ENCODE measurements at regions not wholly inside any gene's neighbourhood (a gene's known extent, or its start where the extent isn't known, plus 50 kb on each side); places are given as distances from the start of the nearest gene placed in this dataset.
"Not testable (repeated sequence)": the region's sequence is repeated elsewhere in the genome, so short reads cannot be mapped to it uniquely, and the experiment has no call there.

DNA sequence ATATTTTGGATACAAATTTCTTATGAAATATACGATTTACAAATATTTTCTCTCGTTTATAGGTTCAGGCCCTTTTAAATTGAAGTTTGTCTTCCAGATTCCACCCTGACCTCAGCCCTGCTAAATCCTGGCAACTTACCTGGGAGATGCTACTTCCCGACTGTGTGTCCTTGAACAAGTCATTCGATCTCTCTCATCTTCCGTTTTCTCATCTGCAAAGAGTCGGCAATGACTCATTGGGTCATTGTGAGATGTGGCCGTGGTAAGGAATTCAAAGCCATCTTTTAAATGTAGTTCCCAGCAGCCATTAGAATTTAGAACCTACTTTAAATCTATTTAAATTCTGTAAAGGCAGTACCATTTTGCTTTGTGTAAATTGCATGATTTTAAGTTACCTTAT, 72.5 kb downstream of the LHX2 start:
- no peak for DNase-seq (ENCODE audit: low spot score)

DNA sequence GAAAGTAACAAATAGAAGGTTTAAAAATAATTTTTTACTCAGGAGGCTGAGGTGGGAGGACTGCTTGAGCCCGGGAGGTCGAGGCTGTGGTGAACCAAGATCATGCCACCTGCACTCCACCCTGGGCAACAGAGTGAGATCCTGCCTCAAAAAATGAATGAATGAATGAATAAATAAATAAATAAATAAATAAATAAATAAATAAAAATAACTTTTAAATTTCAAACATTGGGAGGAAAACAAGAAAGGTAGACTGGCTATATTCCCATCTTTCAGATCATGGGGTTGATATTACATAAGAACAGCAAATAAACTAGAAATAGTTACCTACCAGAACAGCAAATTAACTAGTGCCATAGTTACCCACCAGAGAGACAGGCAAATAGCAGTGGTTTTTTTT, 75.7 kb downstream of the LHX2 start:
- DNase-seq (ENCODE audit: low spot score): no peak

DNA sequence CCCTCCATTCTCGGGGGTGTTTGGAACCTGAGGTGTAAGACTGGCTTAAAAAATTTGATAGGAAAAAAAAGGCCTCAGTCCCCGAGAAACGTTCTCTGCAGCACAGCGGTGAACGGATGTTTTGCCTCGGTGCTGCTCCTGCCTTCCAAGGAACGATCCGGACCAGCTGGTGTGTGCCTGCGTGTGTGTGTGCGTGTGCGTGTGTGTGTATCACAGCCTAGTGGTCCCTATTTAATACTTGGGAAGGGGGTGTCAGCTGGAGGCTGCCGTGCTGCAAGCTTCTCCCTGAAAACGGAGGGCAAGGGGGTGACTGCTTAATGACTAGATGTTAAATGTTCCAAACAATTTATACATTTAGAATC, 76.9 kb downstream of the LHX2 start:
- no peak for DNase-seq (ENCODE audit: low spot score)

DNA sequence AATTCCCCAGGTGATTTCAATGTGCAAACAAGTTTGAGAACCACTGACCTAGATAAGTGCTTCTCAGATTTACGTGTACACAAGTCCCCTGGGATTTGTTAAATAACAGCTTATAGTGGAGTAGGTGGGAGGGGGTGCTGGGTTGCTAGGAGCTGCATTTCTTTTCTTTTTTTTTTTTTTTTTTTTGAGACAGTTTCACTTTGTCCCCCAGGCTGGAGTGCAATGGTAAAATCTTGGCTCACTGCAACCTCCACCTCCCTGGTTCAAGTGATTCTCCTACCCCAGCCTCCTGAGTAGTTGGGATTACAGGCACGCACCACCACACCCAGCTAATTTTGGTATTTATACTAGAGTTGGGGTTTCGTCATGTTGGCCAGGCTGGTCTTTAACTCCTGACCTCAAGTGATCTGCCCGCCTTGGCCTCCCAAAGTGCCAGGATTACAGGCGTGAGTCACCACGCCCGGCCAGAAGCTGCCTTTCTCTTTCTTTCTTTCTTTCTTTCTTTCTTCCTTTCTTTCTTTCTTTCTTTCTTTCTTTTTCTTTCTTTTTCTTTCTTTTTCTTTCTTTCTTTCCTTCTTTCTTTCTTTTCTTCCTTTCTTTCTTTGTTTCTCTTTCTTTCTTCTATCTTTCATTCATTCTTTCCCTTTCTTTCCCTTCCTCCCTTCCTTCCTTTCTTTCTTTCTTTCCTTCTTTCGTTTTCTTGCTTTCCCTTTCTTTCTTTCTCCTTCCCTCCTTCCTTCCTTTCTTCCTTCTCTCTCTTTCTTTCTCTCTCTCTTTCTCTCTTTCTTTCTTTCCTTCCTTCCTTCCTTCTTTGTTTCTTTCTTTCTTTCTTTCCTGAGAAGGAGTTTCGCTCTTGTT, 78.3 kb downstream of the LHX2 start:
- not testable (repeated sequence) for DNase-seq (ENCODE audit: low spot score)

DNA sequence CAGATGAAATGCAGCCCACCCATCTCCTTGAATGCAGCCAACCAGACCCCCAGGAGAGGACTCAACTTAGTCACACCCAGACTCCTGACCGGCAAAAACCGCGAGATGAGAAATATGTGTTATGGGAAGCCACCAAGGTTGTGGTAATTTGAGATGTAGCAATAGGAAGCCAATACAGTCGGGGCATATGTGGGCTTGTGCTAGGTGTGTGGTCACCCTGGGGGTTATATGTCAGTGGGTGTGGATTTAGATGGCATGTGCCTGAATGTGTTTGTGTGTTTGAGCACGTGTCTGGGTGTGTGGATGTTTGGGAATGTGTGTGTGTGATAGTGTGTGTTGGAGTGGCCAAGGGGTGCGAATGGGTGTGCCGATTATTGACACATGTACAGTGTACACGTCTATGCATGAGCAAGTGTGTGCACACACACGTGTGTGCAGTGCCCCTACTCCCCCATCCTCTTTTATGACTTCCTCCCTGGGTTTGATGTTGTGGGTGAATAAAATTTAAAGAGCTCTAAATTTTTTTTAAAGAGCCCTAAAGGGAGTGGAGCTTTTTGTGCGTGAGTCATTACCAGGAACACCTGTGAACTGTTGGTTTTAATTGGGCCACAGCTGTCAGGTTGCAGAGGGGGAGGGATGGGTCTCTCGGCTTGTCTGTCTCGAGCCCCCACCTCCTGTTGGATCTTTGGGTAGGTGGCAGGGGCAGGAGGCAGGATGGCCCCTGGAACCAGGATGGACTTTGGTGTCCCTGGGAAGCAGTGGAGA, 86.8 kb downstream of the LHX2 start:
- DNase-seq (ENCODE audit: low spot score): no peak

DNA sequence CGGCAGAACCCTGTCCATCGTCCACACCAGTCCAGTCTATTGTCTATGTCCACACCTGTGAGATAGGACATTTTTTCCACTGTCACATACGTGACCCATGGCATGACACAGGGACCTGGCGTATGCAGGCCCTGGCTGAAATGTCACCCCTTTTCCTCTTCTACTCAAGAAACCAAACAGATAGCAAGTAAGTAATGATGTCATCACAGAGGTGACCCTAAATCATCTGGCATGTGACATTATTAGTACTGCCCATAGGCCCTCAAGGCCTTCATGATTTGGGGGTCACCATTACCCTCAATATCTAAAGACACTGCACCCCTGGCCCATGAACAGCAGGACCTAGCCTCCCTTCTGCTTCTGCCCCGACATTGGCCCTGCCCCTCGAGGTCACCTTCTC, 88.3 kb downstream of the LHX2 start:
- DNase-seq (ENCODE audit: low spot score): no peak

DNA sequence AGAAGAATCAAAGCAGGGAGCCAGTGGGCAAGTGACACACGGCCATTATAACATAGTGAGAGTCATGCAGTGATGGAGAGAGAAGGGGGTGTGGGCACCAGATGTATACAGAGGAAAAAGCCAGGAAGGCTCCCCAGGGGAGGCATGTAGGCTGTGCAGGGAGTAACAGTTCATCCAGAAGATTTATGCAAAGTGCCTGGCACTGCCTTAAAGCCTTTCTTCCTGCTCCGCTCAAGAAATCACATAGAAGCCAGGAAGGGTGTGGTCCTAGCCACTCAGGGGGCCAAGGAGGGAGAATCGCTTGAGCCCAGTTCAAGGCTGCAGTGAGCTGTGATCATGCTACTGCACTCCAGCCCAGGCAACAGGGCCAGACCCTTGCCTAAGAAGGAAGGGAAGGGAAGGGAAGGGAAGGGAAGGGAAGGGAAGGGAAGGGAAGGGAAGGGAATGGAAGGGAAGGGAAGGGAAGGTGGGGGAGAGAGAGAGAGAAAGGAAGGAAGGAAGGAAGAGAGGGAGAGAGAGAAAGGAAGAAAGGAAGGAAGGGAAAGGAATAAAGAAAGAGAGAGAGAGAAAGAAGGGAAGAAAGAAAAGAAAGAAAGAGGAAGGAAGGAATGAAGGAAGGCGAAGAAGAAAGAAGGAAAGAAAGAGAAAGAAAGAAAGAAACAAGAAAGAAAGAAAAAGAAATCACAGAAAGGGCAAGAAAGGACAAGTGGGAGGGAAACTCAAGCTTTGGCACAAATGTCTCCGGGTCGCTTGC, 89.8 kb downstream of the LHX2 start:
- DNase-seq (ENCODE audit: low spot score): no peak

DNA sequence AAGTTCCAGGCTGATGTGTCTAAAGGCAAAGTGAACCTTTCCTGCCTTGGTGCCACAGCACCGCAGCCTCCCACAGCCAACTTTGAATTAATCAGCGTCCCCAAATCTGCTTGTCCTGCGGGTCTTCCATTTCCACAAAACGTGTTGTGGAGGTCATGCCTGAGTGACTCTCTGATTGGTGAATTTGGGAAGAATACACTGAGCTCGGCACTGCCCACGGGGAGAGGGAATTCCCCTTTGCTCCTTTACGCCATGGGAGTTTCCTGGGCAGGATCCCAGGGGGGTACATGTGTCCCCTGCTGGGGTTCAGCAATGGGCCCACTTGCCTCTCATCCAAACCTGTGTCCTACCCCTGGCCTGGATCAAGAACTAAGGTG, 90.4 kb downstream of the LHX2 start:
- no peak for DNase-seq (ENCODE audit: low spot score)

DNA sequence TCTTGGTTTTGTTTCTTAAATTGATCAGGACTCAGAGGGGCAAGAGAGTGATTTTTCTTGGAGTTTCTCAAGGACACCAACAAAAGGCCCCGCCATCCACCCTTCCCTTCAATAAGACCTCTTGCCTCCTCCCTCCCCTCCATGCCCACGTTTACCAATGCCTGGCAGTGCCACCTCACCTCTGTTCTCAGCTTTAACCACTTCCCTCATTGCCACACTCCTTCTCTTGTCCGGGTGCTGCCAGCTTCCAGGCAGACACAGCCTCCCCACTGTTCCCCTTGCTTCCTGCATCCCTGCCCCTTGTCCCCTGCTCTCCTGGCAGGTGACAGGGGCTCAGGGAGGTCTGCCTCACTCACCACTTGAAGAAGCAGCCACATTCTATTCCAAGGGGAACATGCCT, 90.8 kb downstream of the LHX2 start:
- no peak for DNase-seq (ENCODE audit: low spot score)

DNA sequence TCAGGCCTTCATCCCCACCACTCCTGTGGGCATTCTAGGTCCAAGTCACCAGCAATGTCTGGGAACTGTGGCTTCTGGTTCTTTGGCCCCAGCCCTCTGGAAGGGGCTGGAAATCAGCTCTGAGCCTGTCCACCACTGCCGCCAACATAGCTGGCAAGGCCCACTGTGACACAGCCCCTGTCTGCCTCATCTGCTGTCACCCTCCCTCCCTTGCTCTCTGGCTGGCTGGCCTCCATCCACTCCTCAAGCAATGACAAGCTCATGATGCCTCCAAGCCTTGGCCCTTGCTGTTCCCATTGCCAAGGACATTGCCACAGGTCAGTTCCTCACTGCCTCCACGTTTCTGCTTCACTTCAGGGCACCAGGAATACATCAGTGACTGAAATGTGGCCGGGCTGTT, 93.7 kb downstream of the LHX2 start:
- DNase-seq (ENCODE audit: low spot score): no peak

DNA sequence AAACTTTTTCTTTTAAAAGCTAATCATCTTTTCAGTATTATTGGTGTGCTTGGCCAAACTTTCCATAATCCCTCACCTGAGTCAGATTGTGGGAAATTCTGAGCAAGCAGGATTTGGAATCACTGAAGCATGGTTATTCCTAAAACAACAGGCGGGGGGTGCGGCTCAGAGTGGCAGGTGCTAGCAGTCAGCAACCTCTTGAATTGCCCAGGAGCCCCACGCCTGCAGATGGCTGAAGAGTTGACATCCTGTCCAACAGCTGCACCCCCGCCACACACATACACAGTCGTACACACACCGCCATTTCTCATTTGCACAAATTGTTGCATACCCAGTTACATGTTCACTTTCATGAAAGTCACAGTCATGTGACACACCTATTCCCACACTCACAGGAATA, 96.6 kb downstream of the LHX2 start:
- no peak for DNase-seq (ENCODE audit: low spot score)

DNA sequence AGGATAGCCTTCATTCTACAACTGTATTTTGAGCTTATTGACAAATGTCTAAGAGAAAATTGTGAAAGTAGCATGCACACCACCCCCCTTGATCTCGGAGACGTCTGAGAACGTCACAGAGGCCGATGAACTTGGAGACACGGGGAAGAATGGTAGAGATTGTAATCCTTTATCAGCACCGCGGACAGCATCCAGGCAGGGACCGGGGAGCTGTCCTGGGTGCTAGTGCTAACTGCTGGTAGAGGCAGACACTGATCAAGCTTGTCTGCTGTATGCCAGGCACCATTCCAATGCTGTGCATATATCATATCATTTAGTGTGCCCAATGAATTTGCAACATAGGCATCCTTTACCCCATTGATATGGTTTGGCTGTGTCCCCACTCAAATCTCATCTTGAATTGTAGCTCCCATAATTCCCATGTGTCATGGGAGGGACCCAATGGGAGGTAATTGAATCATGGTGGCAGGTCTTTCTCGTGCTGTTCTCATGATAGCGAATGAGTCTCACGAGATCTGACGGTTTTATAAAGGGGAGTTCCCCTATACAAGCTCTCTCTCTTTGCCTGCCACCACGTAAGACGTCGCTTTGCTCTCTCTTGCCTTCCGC, 98.8 kb downstream of the LHX2 start:
- DNase-seq (ENCODE audit: low spot score): no peak

DNA sequence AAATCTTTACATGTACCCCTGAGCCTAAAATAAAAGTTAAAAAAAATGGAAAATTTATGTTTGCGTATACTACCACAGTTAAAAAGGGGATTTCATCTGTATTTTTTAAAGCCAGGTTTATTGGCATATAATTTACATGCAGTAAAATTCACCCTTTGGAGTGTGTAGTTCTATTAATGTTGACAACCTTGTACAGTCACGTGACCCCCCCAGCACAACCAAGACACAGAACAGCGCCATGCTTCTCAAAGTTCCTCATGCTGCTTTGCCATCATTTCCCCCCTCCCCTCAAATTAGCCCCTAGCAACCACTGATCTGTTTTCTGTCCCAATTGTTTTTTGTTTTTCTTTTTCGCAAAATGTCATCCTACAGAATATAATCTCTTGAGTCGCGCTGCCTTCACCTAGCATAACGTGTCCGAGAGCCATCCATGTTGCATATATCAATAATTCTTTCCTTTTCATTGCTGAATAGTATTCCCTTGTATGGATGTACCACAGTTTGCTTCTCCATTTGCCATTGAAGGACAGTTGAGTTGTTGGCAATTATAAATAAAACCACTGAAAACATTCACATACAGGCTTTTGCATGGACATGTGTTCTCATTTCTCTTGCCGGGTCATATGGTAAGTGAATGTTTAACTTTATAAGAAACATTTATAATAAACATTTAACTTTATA, 105.3 kb downstream of the LHX2 start:
- DNase-seq (ENCODE audit: low spot score): no peak

DNA sequence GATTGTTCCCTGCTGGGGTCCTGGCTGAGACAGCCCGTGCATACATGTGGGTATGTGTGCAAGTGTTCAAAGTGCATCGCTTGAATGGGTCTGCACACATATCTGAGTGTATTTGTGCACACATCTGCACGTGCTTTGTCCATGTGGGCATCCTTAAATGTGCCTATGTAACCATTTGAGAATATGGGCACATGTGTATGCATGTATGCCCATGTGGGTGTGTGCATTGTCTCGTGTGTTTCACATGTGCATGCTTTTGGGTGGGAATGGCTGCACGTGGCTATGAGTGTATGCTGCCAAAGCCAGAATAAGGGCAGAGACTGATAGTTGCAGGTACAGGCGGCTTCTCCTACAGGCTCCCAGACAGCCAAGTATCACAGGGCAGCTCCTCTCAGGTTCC, 107.3 kb downstream of the LHX2 start:
- DNase-seq (ENCODE audit: low spot score): no peak

DNA sequence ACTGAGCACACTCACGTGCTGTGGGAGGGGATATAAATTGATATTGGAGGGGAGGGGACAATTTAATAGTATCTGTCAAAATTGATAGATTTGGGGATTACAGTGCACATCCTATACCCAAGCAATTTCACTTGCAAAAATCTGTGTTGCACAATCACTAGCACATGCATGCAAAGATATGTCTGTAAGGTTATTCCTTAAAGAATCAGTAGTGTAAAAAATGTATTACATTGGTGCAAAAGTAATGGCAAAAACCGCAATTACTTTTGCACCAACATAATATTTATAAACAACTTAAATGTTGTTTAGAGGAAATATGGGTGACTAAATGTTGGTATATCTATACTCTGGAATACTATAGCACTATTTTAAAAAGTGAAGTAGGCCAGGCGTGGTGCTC, 108.7 kb downstream of the LHX2 start:
- no peak for DNase-seq (ENCODE audit: low spot score)

DNA sequence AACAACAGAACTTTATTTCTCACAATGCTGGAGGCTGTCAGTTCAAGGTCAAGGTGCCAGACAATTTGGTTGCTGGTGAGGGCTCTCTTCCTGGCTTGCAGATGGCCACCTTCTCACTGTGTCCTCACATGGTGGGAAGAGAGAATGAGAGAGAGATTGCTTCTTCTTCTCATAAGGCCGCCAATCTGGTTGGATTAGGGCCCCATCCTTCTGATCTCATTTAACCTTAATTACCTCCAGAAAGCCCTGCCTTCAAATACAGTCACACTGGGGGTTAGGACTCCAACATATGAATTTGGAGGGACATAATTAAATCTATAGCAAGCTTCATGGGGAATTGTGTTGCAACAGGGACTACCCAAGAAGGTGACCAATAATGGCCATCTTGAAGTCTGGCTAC, 110.2 kb downstream of the LHX2 start:
- no peak for DNase-seq (ENCODE audit: low spot score)

DNA sequence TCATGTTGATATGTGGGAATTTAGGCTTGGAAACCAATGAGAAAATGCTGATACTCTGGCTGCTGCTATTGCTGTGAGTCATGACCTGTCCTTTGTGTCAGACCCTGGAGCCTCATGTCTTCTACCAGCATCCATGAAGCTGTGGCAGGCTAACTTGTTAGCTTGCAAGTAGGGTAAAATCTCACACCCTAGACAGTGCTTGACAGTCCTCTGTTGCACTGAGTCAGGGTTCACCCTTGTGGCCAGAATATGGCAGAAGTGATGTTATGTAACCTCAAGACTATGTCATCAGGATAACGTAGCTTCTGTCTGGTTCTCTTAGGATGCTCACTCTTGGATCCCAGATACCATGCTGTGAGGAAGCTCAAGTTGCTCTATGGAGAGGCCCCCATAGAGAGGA, 110.8 kb downstream of the LHX2 start:
- DNase-seq (ENCODE audit: low spot score): no peak

DNA sequence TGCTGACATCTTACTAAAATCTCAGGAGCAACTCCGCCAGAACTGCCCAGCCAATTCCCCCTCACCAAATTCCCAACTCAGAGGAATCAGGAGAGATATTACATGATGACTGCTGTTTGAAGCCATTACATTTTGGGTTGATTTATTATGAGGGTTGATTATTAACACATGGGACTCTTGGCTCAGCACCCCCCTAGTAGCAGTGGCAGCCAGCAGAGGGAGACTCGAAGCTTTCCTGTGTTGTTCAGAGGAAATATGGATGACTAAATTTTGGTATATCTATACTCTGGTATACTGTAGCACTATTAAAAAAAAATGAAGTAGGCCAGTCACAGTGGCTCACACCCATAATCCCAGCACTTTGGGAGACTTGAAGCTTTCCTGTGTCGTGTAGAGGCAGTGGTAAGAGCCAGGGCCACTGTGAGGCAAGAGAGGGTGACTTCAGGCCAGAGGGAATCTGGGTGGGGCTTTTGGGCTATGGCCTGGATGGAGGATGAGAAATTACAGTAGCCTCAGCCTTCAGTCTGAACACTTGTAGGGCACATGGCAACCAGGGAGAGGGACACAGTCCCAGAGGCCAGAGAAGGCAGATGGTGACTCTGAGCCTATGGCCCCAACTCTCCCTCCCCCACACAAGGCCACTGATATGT, 111.4 kb downstream of the LHX2 start:
- DNase-seq (ENCODE audit: low spot score): no peak

DNA sequence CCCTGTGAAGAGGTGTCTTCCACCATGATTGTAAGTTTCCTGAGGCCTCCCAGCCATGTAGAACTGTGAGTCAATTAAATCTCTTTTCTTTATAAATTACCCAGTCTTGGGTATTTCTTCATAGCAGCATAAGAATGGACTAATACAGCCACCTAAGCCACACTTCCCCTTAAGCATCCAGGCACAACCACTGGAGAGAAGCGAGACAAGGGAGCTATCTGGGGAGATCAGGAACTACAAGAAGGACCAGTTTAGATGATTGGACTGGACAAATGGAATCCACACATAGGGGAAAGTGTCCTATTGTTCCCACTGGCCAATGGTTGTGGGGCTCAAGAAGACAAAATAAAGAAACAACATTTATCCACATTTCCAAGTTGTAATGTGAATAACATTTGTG, 112.1 kb downstream of the LHX2 start:
- DNase-seq (ENCODE audit: low spot score): not testable (repeated sequence)

DNA sequence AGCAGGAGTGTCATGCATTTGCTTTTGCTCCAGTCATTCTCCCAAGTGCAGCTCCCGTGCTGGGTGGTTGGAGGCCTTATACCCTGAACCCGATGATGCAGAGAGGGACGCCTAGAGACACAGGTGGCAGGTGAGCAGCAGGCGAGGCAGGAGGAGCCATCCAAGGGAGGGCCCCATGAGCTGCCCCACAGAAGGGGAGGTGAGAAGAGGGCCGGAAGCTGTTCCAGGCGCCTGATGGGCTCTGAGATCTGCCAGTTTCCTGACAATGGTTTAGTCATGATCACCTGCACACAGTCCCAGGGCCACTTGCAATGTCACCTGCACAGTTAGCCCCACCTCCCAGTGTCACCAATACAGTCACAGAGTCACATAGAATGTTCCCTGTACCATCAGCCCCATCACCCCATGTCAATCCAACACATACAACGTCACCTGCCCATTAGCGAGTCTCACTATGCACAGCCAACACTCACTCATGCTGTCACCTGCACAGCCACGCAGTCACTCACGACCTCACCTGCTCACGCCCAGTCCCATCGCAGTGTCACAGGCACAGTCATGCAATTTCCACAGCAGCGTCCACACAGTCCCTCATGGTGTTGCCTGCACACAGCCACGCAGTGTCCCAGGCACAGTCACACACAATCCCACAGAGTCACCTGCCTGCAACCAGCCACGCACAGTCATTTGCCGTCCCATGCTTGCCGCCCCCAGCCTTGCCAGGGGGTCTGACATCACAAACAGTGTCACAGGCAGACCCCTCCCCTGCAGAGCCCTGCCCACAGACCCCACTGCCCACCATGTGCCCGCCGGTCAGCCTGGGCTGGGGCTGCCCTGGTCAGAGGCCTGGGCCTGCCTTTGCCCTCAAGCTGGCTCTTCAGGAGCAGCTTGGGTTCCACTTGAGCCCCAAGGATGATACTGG, 113.4 kb downstream of the LHX2 start:
- no peak for DNase-seq (ENCODE audit: low spot score)

DNA sequence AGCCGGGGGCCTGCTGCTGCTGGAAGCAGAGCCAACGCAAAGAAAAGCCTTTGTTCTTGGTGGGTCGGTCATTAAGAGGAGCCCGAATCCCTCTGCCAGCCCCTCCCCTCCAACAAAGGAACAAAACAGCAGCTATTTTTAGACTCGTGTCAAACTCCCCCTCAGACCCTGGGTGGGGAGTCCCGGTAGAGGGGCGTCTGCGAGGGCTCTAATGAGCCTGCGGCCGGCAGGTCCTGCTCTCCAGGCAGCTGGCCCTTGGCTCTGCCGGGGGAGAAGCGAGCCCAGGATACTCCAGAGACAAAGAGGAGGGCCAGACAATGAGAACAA, 114.0 kb downstream of the LHX2 start:
- DNase-seq (ENCODE audit: low spot score): no peak

All from hematopoietic multipotent progenitor cell treated with erythropoietin and hydrocortisone succinate and interleukin-3 and kit ligand, for 15 days (in vitro differentiated cells).